Activated CD8-positive, alpha-beta memory T cell treated with anti-CD3 and anti-CD28 coated beads, Interleukin-2, amount 10 ng/mL, durations not matched to agents 7 days and 5 days (primary cell): ENCODE measurements at regions not wholly inside any gene's neighbourhood (a gene's known extent, or its start where the extent isn't known, plus 50 kb on each side); places are given as distances from the start of the nearest gene placed in this dataset.
"Not testable (repeated sequence)": the region's sequence is repeated elsewhere in the genome, so short reads cannot be mapped to it uniquely, and the experiment has no call there.

Source experiments
- ATAC-seq: fragments of 150-1000 bp; cut with Tn5 transposase; one replicate; pipeline ENCODE4 v1.10.0; 2021; ENCODE audit warnings: moderate library complexity
- CTCF ChIA-PET: fragments of 350-600 bp; sonication (Branson Sonifier 250); formaldehyde crosslinking; loops from one replicate; lab custom pipeline; 2021; ENCODE audit warnings: antibody characterized with exemption; lab: Charles Lee
- DNase-seq: peaks from one replicate; pipeline ENCODE4 v3.0.0-alpha.2; 2020
- H3K27ac Mint-ChIP-seq: one replicate; pipeline ENCODE4 v1.8.0; 2021; ENCODE audit warnings: mild to moderate bottlenecking, mixed read lengths
- H3K27me3 Mint-ChIP-seq: one replicate; pipeline ENCODE4 v1.8.0; 2021; ENCODE audit warnings: mixed read lengths
- H3K36me3 Mint-ChIP-seq: one replicate; pipeline ENCODE4 v1.8.0; 2021; ENCODE audit warnings: mild to moderate bottlenecking, mixed read lengths
- H3K4me1 Mint-ChIP-seq: one replicate; pipeline ENCODE4 v1.8.0; 2021; ENCODE audit warnings: mixed read lengths
- H3K4me3 Mint-ChIP-seq: one replicate; pipeline ENCODE4 v1.8.0; 2021; ENCODE audit warnings: mild to moderate bottlenecking, moderate library complexity, mixed read lengths
- H3K9me3 Mint-ChIP-seq: one replicate; pipeline ENCODE4 v1.8.0; 2022; ENCODE audit warnings: low read depth, mixed read lengths

GRCh38 chr7:145489609-145490008 is 627.0 kb upstream of the CNTNAP2 start:
- ATAC-seq: no peak
- Mint-ChIP-seq H3K36me3 (no peaks in the 10 kb centered on the region), H3K27me3 (no peaks in the 10 kb centered on the region), H3K4me3 (no peak overlapping the region), H3K9me3 (peaks cover 12% of the 10 kb centered on the region), H3K4me1 (no peaks in the 10 kb centered on the region), H3K27ac (no peak overlapping the region)
- no peak for DNase-seq
- CTCF ChIA-PET: no interaction called here

GRCh38 chr7:145488816-145489215 is 627.8 kb upstream of the CNTNAP2 start:
- peaks cover 8% of the 10 kb centered on the region for H3K9me3 Mint-ChIP-seq
- no peak overlapping the region for H3K4me3 Mint-ChIP-seq
- no peaks in the 10 kb centered on the region for H3K36me3 Mint-ChIP-seq
- H3K27me3 Mint-ChIP-seq: no peaks in the 10 kb centered on the region
- H3K27ac Mint-ChIP-seq: no peak overlapping the region
- no peak for DNase-seq
- H3K4me1 Mint-ChIP-seq: no peaks in the 10 kb centered on the region
- CTCF ChIA-PET: no interaction called here
- no peak for ATAC-seq

- no peak overlapping the region for H3K4me3 Mint-ChIP-seq
Observed at GRCh38 chr7:145481985-145482384, 634.6 kb upstream of the CNTNAP2 start.

GRCh38 chr7:145478541-145478940 is 638.1 kb upstream of the CNTNAP2 start:
- Mint-ChIP-seq H3K27ac (no peak overlapping the region), H3K36me3 (no peaks in the 10 kb centered on the region), H3K9me3 (no peaks in the 10 kb centered on the region), H3K4me3 (no peak overlapping the region), H3K4me1 (no peaks in the 10 kb centered on the region), H3K27me3 (no peaks in the 10 kb centered on the region)
- DNase-seq: no peak
- no peak for ATAC-seq
- CTCF ChIA-PET: no interaction called here

More at GRCh38 chr7:145481985-145482384, 634.6 kb upstream of the CNTNAP2 start:
- Mint-ChIP-seq H3K9me3 (no peaks in the 10 kb centered on the region), H3K27ac (no peak overlapping the region), H3K27me3 (no peaks in the 10 kb centered on the region), H3K4me1 (no peaks in the 10 kb centered on the region), H3K36me3 (no peaks in the 10 kb centered on the region)
- no peak for DNase-seq
- CTCF ChIA-PET: no interaction called here
- ATAC-seq: no peak

- H3K27ac Mint-ChIP-seq: no peak overlapping the region
- no peak for DNase-seq
- H3K4me1 Mint-ChIP-seq: no peaks in the 10 kb centered on the region
- no peak overlapping the region for H3K4me3 Mint-ChIP-seq
- H3K27me3 Mint-ChIP-seq: no peaks in the 10 kb centered on the region
- CTCF ChIA-PET: no interaction called here
- no peak for ATAC-seq
- H3K36me3 Mint-ChIP-seq: no peaks in the 10 kb centered on the region
- no peaks in the 10 kb centered on the region for H3K9me3 Mint-ChIP-seq
Observed at GRCh38 chr7:145474009-145474686, 638.3 kb upstream of the TPK1 start.

- ATAC-seq (no peak), DNase-seq (no peak)
- CTCF ChIA-PET: no interaction called here
- Mint-ChIP-seq H3K27ac (no peak overlapping the region), H3K4me1 (no peaks in the 10 kb centered on the region), H3K4me3 (no peak overlapping the region), H3K27me3 (no peaks in the 10 kb centered on the region), H3K36me3 (no peaks in the 10 kb centered on the region), H3K9me3 (peaks cover 4% of the 10 kb centered on the region)
Observed at GRCh38 chr7:145471883-145472282, 636.0 kb upstream of the TPK1 start.

- no peak overlapping the region for H3K27ac Mint-ChIP-seq
- DNase-seq (no peak), ATAC-seq (no peak)
- no peak overlapping the region for H3K4me3 Mint-ChIP-seq
- H3K9me3 Mint-ChIP-seq: peaks cover 9% of the 10 kb centered on the region
- no peaks in the 10 kb centered on the region for H3K4me1 Mint-ChIP-seq
- H3K36me3 Mint-ChIP-seq: no peaks in the 10 kb centered on the region
- H3K27me3 Mint-ChIP-seq: no peaks in the 10 kb centered on the region
- CTCF ChIA-PET: no interaction called here
Observed at GRCh38 chr7:145464287-145464686, 628.4 kb upstream of the TPK1 start.

GRCh38 chr7:145462463-145462862 is 626.6 kb upstream of the TPK1 start:
- no peaks in the 10 kb centered on the region for H3K36me3 Mint-ChIP-seq
- no peaks in the 10 kb centered on the region for H3K4me1 Mint-ChIP-seq
- no peak for DNase-seq
- no peak overlapping the region for H3K27ac Mint-ChIP-seq
- H3K27me3 Mint-ChIP-seq: no peaks in the 10 kb centered on the region
- H3K9me3 Mint-ChIP-seq: peaks cover 8% of the 10 kb centered on the region
- no peak overlapping the region for H3K4me3 Mint-ChIP-seq
- CTCF ChIA-PET: no interaction called here
- no peak for ATAC-seq

- H3K27me3 Mint-ChIP-seq: no peaks in the 10 kb centered on the region
- CTCF ChIA-PET: no interaction called here
- no peaks in the 10 kb centered on the region for H3K4me1 Mint-ChIP-seq
- no peak for ATAC-seq
- peaks cover 3% of the 10 kb centered on the region for H3K9me3 Mint-ChIP-seq
- no peak for DNase-seq
- H3K36me3 Mint-ChIP-seq: no peaks in the 10 kb centered on the region
- no peak overlapping the region for H3K27ac Mint-ChIP-seq
- no peak overlapping the region for H3K4me3 Mint-ChIP-seq
Observed at GRCh38 chr7:145434811-145435210, 599.0 kb upstream of the TPK1 start.

GRCh38 chr7:145431834-145432233 is 596.0 kb upstream of the TPK1 start:
- Mint-ChIP-seq H3K27me3 (no peaks in the 10 kb centered on the region), H3K4me1 (no peaks in the 10 kb centered on the region), H3K4me3 (no peak overlapping the region), H3K36me3 (no peaks in the 10 kb centered on the region), H3K27ac (no peak overlapping the region), H3K9me3 (peaks cover 5% of the 10 kb centered on the region)
- DNase-seq (no peak), ATAC-seq (no peak)
- CTCF ChIA-PET: no interaction called here

GRCh38 chr7:145418481-145418880 is 582.6 kb upstream of the TPK1 start:
- DNase-seq, H3K4me3 Mint-ChIP-seq, H3K9me3 Mint-ChIP-seq, H3K4me1 Mint-ChIP-seq, H3K36me3 Mint-ChIP-seq, H3K27me3 Mint-ChIP-seq, H3K27ac Mint-ChIP-seq, ATAC-seq, CTCF ChIA-PET: not testable (repeated sequence)

- Mint-ChIP-seq H3K4me1 (no peaks in the 10 kb centered on the region), H3K4me3 (no peak overlapping the region), H3K9me3 (peaks cover 3% of the 10 kb centered on the region), H3K36me3 (no peaks in the 10 kb centered on the region), H3K27ac (no peak overlapping the region), H3K27me3 (no peaks in the 10 kb centered on the region)
- DNase-seq: no peak
- CTCF ChIA-PET: no interaction called here
- ATAC-seq: no peak
Observed at GRCh38 chr7:145411066-145411465, 575.2 kb upstream of the TPK1 start.

GRCh38 chr7:145398758-145399157 is 562.9 kb upstream of the TPK1 start:
- CTCF ChIA-PET: no interaction called here
- Mint-ChIP-seq H3K27me3 (no peaks in the 10 kb centered on the region), H3K9me3 (peaks cover 11% of the 10 kb centered on the region), H3K27ac (no peak overlapping the region), H3K4me1 (no peaks in the 10 kb centered on the region), H3K4me3 (no peak overlapping the region), H3K36me3 (no peaks in the 10 kb centered on the region)
- no peak for ATAC-seq
- no peak for DNase-seq

- Mint-ChIP-seq H3K27me3 (no peaks in the 10 kb centered on the region), H3K4me3 (no peak overlapping the region), H3K4me1 (no peaks in the 10 kb centered on the region), H3K36me3 (no peaks in the 10 kb centered on the region), H3K27ac (no peak overlapping the region), H3K9me3 (peaks cover 9% of the 10 kb centered on the region)
- DNase-seq (no peak), ATAC-seq (no peak)
- CTCF ChIA-PET: no interaction called here
Observed at GRCh38 chr7:145394126-145394525, 558.3 kb upstream of the TPK1 start.

- CTCF ChIA-PET: no interaction called here
- no peak overlapping the region for H3K27ac Mint-ChIP-seq
Observed at GRCh38 chr7:145382762-145383161, 546.9 kb upstream of the TPK1 start.

More at GRCh38 chr7:145382762-145383161, 546.9 kb upstream of the TPK1 start:
- Mint-ChIP-seq H3K27me3 (no peaks in the 10 kb centered on the region), H3K4me3 (no peak overlapping the region), H3K9me3 (peaks cover 5% of the 10 kb centered on the region), H3K36me3 (no peaks in the 10 kb centered on the region), H3K4me1 (no peaks in the 10 kb centered on the region)
- ATAC-seq (no peak), DNase-seq (no peak)
